NCI-H1417 (cell line): ENCODE measurements at regions not wholly inside any gene's neighbourhood (a gene's known extent, or its start where the extent isn't known, plus 50 kb on each side); places are given as distances from the start of the nearest gene placed in this dataset.
"Not testable (repeated sequence)": the region's sequence is repeated elsewhere in the genome, so short reads cannot be mapped to it uniquely, and the experiment has no call there.

Experiments used
- DNase-seq, 3 experiments: peaks; one replicate each; lab custom pipeline; 2025; lab: John Stamatoyannopoulos, UW

DNA sequence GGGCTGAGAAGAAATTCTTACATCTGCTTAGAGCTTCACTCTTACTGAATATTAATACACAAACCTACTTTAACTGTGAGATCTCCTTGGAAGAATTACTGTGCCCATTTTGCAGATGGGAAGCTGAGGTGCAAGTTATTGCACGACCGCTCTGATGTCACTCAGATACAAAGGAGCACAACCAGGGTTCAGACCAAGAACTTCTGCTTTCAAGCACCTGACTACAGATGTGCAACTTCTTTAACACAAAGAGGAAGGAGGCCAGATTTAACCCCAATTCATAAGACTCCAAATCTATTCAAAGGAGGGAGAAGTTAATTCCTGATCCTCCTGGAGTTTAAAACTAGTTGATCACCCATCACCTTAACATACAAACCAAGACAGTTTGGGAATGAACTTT is 232.6 kb downstream of the VRK1 start:
- no peak for DNase-seq

GRCh38 chr14:97031530-97031929 is 234.3 kb downstream of the VRK1 start:
- no peak for DNase-seq

GRCh38 chr14:97033556-97034081 is 236.4 kb downstream of the VRK1 start:
- no peak for DNase-seq

DNA sequence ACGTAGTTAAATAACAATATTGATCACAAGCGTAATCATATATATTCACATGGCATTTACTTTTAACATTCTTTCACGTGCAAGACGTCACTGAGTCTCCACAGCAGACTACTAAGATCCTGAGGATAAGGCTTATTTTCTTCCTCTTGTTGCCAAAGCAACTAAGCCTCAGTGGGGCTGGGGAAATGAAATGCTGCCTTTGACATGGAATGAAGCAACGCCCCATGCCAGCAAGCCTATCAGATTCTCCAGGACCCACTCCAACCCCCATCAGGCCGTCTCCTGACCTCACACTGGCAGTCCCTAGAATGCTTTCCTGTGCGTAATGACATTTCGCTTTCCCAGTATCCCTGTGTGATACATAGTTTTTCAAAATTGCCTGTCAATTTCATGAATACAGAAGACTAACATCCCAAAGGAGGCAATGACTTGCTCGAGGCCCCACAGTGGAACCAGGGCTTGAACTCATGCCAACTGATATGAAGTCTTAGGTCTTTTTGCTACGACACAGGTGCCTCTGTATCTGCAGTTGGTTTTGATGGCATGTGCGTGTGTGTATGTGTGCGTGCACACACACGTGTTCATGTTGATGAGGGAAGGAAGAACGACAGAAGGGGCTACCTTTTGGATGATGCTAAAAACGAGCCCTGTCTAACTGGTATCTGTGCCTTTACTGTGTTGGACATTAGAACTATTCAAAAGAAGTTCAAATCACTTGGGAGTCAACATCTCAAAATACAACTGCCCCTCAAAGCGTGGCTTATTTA is 239.1 kb downstream of the VRK1 start:
- no peak for DNase-seq

GRCh38 chr14:97039717-97040363 is 242.7 kb downstream of the VRK1 start:
- DNase-seq, result no peak

DNA sequence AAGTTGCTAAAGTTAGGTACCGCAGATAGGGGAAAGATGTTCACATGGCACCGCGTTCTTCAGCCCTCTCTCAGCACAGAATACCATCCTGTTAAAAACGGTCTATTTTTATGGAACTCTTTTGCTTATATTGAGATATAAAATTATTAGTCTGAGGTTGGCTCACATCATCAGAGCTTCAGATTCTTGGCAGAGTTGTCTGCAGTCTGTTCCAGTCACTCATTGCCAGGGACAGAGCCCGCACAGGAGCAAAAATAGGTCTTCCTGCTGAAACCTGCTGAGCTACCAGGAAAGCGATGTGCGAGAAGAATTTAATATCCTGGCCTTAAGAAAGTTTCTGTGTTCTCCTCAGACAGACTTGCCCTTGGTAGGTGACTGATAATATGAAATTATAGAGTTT is 249.8 kb downstream of the VRK1 start:
- DNase-seq, result no peak

DNA sequence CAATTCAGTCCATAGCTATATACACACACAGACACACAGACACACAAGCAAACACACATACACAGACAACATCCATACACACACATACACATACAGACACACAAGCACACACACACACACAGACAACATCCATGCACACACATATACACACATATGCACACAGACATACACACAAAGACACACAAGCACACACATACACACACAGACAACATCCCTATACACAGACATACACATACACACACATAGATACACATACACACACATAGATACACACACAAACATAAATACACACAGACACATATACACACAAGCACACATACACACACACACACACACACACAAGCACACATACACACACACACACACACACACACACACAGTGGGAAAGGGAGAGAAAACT is 254.8 kb downstream of the VRK1 start:
- no peak for DNase-seq

DNA sequence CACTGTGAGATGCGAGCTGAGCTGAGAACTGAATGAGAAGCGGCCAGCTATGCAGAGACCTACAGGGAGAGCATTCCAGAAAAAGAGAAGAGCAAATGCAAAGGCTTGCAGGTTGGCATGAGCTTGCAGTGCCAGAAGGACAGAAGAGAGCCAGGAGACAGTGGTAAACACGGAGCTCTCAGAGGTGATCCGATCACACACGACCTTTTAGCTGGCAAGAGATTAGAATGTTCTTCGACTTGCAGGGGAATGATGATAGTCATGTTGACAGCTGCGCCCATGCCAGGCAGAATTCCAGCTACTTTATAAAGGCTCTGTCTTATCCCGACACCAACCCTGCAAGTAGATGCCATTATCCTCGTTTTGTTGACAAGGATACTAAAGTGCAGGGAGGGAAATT is 256.8 kb downstream of the VRK1 start:
- no peak for DNase-seq

DNA sequence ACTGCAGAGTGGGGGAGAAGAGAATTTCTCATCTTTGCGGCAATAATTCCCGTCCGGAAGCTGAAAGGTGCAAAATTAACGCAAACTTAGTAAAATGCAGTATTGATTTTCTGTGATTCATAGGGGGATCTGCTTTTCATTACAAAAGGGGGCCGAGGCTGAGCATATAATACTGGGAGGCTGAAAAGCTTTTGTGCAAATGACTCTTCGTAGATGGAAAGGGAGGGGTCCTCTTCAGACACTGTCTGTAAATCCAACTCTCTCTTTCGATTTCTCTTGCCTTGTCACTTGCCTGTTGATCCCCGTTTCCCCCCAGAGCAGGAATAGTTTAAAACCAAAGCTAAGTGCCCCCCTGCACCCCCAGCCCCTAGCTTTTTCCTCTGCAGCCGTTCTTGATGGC is 258.2 kb downstream of the VRK1 start:
- DNase-seq, result no peak

- DNase-seq, result peak in 2 of 3 experiments; percentile 33 to 65
Observed at GRCh38 chr14:97056086-97056485, 258.9 kb downstream of the VRK1 start.

DNA sequence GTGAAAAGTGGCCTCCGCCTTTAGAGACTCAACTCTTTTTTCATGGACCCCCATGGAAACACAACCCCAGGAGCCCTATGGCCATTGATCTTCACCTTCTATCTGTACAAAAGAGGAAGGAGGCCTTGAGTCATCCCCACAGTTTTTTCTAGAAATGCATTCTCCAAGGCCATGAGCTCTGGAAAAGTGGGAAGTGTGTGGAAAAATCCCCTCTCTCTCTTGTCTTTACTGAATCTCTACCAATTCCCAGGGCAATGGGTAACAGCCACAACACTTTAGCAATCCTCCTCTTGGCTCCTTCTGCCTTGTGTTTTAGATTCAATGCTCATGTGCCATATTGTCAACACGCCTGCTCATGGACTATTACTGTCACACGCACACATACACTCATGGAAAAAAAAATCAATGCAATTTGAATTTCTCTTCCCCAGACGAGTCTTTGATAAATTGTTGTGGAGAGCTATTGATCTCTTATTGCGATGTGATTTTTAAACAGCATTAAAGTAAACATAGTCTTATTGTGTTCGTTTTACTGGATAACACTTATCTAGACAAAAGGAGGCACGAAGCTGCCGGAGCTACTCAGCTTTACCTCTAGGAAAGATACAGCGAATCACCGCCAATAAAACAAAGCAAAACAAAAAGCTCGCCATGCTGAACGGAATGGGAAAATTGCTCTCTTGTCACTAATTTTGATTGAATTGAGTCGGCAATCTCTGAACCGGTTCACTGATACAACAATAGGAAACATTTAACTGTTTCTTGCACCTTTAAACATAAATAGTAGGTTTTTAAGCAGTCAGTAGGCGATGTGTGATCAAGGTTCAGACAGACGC is 260.3 kb downstream of the VRK1 start:
- peak in 1 of 3 experiments; percentile 20 for DNase-seq

- DNase-seq, result no peak
Observed at GRCh38 chr14:97058074-97058467, 260.9 kb downstream of the VRK1 start.

GRCh38 chr14:97058589-97058988 is 261.4 kb downstream of the VRK1 start:
- no peak for DNase-seq

GRCh38 chr14:97061198-97061597 is 264.0 kb downstream of the VRK1 start:
- no peak for DNase-seq

DNA sequence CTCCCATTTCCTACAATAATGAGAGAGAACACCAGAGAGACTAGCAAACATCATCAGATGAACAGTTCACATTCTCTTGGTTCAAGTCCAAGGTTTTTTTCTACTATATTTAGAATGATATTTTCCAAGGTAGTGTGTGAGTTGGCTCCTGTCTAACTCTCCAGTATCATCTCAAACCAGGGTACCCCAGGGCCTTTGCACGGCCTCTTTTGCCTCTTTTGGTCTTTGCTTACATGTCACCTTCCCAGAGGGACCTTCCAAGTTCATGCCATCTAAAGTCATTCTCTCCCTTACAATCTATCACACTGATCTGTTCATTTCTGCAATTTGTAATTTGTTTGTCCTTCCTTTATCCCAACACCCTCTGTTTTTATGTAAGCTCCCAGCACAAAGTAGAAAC is 264.5 kb downstream of the VRK1 start:
- DNase-seq, result no peak

DNA sequence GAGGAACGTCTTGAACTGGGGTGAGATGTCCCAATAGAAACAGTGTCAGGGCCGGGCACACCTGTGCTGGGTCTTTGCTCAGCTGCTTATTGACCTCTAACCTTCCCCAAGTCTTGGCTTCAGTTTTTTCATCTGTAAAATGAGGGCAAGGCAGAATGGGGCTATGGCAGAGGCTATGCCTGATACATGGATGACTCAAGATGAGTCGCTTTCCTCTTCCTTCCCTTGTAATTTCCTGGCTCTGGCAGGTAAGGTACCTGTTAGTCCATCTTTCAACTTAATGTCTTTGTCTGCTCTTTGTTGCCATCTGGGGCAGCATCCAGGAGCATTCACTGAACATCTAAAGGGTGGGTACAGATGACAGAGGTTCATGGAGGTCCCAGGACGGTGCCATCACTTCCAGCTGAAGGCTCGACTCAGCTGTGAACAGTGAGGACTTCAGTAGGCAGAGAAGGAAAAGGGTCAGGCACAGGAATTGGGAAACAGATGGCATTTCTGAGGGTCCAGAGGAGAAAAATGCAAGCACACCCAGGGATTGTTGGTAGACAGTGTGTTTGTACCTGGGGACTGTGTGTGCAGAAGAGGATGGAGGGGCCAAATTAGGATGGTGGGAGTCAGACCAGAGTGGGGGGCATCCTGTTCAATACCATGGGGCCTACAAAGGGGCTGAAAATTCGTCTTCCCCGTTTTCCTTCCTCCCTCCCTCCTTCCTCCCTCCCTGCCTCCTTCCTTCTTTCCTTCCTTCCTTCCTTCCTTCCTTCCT is 268.3 kb downstream of the VRK1 start:
- DNase-seq, result no peak

- no peak for DNase-seq
Observed at GRCh38 chr14:97066068-97066899, 269.1 kb downstream of the VRK1 start.

DNA sequence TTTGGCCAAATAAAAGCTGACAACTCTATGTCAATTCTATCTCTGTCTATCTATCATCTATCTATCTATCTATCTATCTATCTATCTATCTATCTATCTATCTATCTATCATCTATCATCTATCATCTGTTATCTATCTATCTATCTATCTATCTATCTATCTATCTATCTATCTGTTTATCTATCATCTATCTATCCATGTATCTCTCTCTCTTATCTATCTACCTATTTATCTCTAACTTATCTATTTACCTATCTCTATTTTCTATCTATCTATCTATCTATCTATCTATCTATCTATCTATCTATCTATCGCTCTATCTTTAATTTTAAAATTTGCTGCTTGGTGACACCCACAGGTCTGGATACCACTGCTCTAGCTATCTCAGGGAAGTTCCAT is 271.1 kb downstream of the VRK1 start:
- DNase-seq, result not testable (repeated sequence)

GRCh38 chr14:97070259-97070658 is 273.1 kb downstream of the VRK1 start:
- DNase-seq, result no peak

- DNase-seq, result no peak
Observed at GRCh38 chr14:97071177-97071576, 274.0 kb downstream of the VRK1 start.

- DNase-seq, result no peak
Observed at GRCh38 chr14:97073622-97074021, 276.4 kb downstream of the VRK1 start.
